ENCODE measurements at regions not wholly inside any gene's neighbourhood (a gene's known extent, or its start where the extent isn't known, plus 50 kb on each side); places are given as distances from the start of the nearest gene placed in this dataset.
"Not testable (repeated sequence)": the region's sequence is repeated elsewhere in the genome, so short reads cannot be mapped to it uniquely, and the experiment has no call there.

DNA sequence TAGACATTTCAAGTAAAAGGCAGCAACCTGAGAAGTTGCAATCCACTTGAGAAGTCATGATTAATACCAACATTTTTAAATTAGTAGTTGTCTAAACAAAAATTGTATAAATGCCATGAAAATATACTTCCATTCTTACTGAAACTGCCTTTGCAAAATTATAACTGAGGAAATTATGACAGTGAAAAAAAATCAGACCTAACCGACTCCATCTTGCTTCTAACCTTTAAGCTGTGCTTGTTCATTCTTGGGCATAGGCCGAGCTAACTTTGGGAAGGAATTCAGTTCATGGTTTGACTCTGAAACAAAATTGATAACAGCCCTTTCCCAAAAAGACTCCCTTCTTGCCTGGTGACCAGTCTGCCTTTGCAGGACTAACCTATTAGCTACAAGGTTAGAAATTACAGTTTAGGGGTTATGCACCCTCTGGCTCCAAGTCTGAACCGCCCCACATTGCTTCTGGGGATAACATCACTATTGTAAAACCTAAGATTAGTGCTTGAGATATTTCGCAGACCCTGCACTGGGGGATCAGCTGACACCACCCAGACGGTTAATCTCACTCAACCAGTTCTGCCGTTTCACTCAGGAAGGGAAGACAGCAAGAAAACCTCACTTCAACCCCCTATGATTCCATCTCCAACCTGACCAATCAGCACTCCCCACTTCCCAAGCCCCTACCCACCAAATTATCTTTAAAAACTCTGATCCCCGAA is 136.1 kb upstream of the ADAMTS3 start:
- not testable (repeated sequence) for H3K36me3 ChIP-seq (ENCODE audit: insufficient read depth, low read depth, low read length); H3K4me1 ChIP-seq (ENCODE audit: insufficient read depth, low read length); H3K4me3 ChIP-seq (ENCODE audit: low read length); H3K27me3 ChIP-seq (ENCODE audit: insufficient read depth, low read length); H3K9me3 ChIP-seq (ENCODE audit: insufficient read depth, low read depth, low read length); H3K27ac ChIP-seq (ENCODE audit: low read length); H3K9ac ChIP-seq (ENCODE audit: low read depth, low read length)

DNA sequence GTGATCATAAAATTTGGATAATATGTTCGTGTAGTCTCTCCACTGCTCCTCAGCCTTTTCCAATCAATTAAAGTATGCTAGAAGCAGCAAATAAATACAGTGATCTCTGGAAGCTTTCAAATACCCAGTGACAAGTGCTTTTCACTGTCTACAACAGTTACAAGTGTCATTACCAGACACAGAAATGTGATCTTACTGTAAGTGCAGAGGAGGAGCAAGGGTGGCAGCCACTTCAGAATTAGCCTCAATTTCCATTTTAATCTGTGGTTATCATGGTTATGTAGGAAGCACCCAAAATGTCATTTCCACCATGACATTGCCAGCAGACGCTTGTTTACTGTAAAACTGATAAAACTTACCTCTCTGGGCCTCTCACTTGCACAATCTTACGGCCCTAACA is 133.9 kb upstream of the ADAMTS3 start:
- Histone ChIP-seq H3K9me3 (ENCODE audit: insufficient read depth, low read depth, low read length) (no peaks in the 10 kb centered on the region), H3K27ac (ENCODE audit: low read length) (no peak overlapping the region), H3K9ac (ENCODE audit: low read depth, low read length) (no peak overlapping the region), H3K4me3 (ENCODE audit: low read length) (no peak overlapping the region), H3K27me3 (ENCODE audit: insufficient read depth, low read length) (no peaks in the 10 kb centered on the region), H3K36me3 (ENCODE audit: insufficient read depth, low read depth, low read length) (no peaks in the 10 kb centered on the region), H3K4me1 (ENCODE audit: insufficient read depth, low read length) (no peaks in the 10 kb centered on the region)

DNA sequence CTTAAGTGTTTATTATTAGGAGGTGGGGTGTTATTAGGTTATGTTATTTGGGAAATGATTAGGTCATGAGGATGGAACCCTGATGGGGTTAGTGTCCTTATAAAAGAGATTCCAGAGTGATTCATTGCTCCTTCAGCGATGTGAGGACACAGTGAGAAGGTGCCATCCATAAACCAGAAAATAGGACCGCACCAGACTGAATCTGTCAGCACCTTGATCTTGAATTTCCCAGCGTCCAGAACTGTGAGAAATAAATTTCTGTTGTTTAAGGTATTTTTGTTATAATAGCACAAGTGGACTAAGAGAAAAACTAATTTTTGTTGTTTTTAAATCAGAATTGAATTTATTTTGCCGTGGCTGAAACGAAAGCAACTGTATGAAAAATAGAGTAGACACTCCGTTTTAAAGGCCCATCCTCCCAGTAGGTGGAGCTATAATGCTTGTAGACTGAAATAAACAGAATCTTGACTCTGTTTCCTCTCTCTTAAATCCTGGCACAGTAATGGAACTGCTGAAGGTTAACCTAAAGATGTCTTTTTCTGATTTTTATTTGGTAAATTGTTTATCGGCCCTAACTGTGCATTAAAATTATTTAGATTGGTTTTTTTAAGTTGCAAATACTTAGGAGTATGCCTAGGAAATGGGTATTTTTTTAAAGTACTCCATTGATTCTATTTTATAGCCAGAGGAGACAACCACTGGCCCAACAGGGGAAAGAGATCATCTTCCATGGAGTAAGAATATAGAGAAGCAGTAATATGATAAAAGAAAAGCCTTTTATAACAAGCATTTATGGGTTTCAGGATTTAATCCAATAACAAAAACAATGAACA is 133.2 kb upstream of the ADAMTS3 start:
- Histone ChIP-seq H3K9ac (ENCODE audit: low read depth, low read length) (no peak overlapping the region), H3K27me3 (ENCODE audit: insufficient read depth, low read length) (no peaks in the 10 kb centered on the region), H3K4me3 (ENCODE audit: low read length) (peak overlapping the region; percentile 51), H3K9me3 (ENCODE audit: insufficient read depth, low read depth, low read length) (no peaks in the 10 kb centered on the region), H3K4me1 (ENCODE audit: insufficient read depth, low read length) (no peaks in the 10 kb centered on the region), H3K27ac (ENCODE audit: low read length) (no peak overlapping the region), H3K36me3 (ENCODE audit: insufficient read depth, low read depth, low read length) (no peaks in the 10 kb centered on the region)

DNA sequence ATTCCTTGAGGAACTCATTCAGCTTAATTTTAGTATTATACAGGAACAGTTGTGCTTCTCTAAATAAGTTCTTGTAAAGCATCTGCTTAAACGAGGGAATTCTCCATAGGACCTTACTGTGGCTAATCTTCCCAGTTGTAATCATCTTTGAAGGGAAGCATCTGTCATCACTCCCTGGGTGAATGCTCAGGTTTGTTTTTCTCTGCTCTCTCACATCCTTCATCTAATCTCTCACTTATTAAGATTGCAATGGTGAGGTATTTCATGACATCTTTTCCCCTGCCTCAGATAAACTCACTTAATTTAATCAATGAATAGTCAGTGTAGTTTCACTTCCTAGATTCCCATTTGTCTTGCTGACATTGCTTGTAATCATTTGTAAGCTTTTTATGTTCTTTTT is 121.8 kb upstream of the ADAMTS3 start:
- Histone ChIP-seq H3K27me3 (ENCODE audit: insufficient read depth, low read length) (no peaks in the 10 kb centered on the region), H3K4me3 (ENCODE audit: low read length) (no peak overlapping the region), H3K4me1 (ENCODE audit: insufficient read depth, low read length) (no peaks in the 10 kb centered on the region), H3K36me3 (ENCODE audit: insufficient read depth, low read depth, low read length) (no peaks in the 10 kb centered on the region), H3K9ac (ENCODE audit: low read depth, low read length) (no peak overlapping the region), H3K9me3 (ENCODE audit: insufficient read depth, low read depth, low read length) (no peaks in the 10 kb centered on the region), H3K27ac (ENCODE audit: low read length) (no peak overlapping the region)

DNA sequence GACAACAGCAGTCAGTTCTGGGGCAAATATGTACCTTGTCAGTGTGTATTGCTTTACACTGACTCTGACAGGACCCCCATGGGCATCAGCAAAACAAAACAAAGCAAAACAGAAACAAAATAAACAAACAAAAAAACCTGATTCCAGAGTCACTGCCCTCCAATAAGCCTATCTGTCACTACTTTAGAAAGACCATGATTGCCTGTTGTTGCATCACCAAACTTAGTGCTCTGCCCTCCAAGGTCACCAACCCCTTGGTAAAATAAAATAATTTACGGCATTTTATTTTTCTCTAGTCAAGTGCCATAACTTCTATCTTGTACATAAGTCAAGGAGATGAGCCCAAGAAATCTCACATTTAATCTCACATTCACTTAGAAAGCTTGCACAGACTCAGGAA is 120.9 kb upstream of the ADAMTS3 start:
- no peaks in the 10 kb centered on the region for H3K36me3 ChIP-seq (ENCODE audit: insufficient read depth, low read depth, low read length)

DNA sequence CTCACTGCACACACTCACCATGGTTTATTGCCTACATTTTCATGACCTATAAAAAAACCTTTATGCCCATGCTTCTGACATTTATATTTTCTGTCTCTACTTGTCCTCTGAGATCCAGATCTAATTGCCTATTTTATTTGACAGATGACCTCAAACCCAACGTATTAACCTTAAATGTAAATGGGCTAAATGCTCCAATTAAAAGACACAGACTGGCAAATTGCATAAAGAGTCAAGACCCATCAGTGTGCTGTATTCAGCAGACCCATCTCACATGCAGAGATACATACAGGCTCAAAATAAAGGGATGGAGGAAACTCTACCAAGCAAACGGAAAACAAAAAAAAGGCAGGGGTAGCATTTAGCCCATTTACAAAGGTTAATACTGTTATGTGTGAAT is 117.4 kb upstream of the ADAMTS3 start:
- H3K36me3 ChIP-seq (ENCODE audit: insufficient read depth, low read depth, low read length); H3K9ac ChIP-seq (ENCODE audit: low read depth, low read length); H3K27ac ChIP-seq (ENCODE audit: low read length); H3K4me1 ChIP-seq (ENCODE audit: insufficient read depth, low read length); H3K4me3 ChIP-seq (ENCODE audit: low read length); H3K9me3 ChIP-seq (ENCODE audit: insufficient read depth, low read depth, low read length); H3K27me3 ChIP-seq (ENCODE audit: insufficient read depth, low read length): not testable (repeated sequence)

More for the DNA sequence above, 120.9 kb upstream of the ADAMTS3 start:
- Histone ChIP-seq H3K4me3 (ENCODE audit: low read length) (no peak overlapping the region), H3K4me1 (ENCODE audit: insufficient read depth, low read length) (no peaks in the 10 kb centered on the region), H3K9me3 (ENCODE audit: insufficient read depth, low read depth, low read length) (no peaks in the 10 kb centered on the region), H3K9ac (ENCODE audit: low read depth, low read length) (no peak overlapping the region), H3K27ac (ENCODE audit: low read length) (no peak overlapping the region), H3K27me3 (ENCODE audit: insufficient read depth, low read length) (no peaks in the 10 kb centered on the region)

DNA sequence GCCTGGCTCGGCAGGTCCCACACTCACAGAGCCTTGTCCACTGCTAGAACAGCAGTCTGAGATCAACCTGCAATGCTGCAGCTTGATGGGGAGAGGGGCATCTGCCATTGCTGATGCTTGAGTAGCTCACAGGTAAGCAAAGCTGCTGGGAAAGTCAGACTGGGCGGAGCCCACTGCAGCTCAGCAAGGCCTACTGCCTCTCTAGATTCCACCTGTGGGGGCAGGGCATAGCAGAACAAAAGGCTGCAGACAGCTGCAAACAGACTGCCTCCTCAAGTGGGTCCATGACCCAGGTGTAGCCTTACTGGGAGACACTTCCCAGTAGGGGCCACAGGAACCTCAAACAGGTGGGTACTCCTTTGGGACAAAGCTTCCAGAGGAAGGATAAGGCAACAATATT is 110.6 kb upstream of the ADAMTS3 start:
- no peaks in the 10 kb centered on the region for H3K36me3 ChIP-seq (ENCODE audit: insufficient read depth, low read depth, low read length)
- no peak overlapping the region for H3K4me3 ChIP-seq (ENCODE audit: low read length)
- H3K4me1 ChIP-seq (ENCODE audit: insufficient read depth, low read length) = no peaks in the 10 kb centered on the region
- H3K9me3 ChIP-seq (ENCODE audit: insufficient read depth, low read depth, low read length) = no peaks in the 10 kb centered on the region
- no peak overlapping the region for H3K27ac ChIP-seq (ENCODE audit: low read length)
- H3K9ac ChIP-seq (ENCODE audit: low read depth, low read length) = no peak overlapping the region
- no peaks in the 10 kb centered on the region for H3K27me3 ChIP-seq (ENCODE audit: insufficient read depth, low read length)

DNA sequence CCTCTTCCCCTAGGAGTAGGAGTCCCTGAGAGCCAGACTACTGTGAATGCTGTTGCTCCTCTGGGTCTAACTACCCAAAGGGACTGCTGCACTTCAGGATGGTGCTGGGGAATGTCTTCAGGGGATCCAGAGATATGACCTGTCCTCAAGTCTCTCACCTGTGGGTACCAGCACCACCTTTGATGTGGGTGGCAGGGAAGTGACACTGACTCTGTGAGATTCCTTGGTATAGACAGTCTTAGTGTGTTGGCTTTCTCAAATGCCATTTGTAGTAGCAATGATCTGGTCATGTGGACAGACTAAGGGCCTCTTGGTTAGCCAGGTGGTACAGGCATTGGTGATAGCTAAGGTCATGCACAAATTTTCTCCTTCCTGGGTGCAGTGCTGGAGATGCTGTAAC is 108.9 kb upstream of the ADAMTS3 start:
- Histone ChIP-seq H3K36me3 (ENCODE audit: insufficient read depth, low read depth, low read length) (no peaks in the 10 kb centered on the region), H3K4me1 (ENCODE audit: insufficient read depth, low read length) (no peaks in the 10 kb centered on the region), H3K9me3 (ENCODE audit: insufficient read depth, low read depth, low read length) (no peaks in the 10 kb centered on the region), H3K27me3 (ENCODE audit: insufficient read depth, low read length) (no peaks in the 10 kb centered on the region), H3K9ac (ENCODE audit: low read depth, low read length) (no peak overlapping the region), H3K4me3 (ENCODE audit: low read length) (no peak overlapping the region), H3K27ac (ENCODE audit: low read length) (no peak overlapping the region)

DNA sequence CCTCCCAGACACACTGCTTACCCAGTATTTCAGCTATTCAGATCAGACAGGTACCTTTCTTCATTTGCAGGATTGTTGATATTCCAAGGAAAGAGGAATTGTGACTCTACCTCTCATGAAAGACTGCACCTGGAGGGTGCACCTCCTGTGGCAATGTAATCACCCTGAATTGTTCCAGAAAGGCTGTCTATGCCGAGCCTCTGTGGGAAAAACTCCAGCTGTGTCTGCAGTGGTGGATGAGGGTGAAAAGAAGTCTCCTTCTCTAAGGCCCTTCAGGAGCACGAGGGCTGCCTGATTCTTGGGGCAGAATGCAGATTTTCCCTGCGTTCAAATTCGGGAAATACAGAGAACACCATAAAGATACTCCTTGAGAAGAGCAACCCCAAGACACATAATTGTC is 108.2 kb upstream of the ADAMTS3 start:
- Histone ChIP-seq H3K27ac (ENCODE audit: low read length) (no peak overlapping the region), H3K4me1 (ENCODE audit: insufficient read depth, low read length) (no peaks in the 10 kb centered on the region), H3K9ac (ENCODE audit: low read depth, low read length) (no peak overlapping the region), H3K27me3 (ENCODE audit: insufficient read depth, low read length) (no peaks in the 10 kb centered on the region), H3K36me3 (ENCODE audit: insufficient read depth, low read depth, low read length) (no peaks in the 10 kb centered on the region), H3K4me3 (ENCODE audit: low read length) (no peak overlapping the region), H3K9me3 (ENCODE audit: insufficient read depth, low read depth, low read length) (no peaks in the 10 kb centered on the region)

DNA sequence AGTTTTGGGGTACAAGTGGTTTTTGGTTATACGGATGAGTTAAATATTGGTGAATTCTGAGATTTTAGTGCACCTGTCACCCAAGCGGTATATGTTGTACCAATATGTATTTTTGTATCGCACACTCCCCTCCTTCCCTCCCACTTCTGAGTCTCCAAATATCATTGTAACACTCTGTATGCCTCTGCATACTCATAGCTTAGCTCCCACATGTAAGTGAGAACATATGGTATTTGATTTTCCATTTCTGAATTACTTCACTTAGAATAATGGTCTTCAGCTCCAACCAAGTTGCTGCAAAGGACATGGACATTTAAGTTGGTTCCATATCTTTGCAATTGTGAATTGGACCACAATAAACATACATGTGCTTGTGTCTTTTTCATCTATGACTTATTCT is 103.0 kb upstream of the ADAMTS3 start:
- H3K36me3 ChIP-seq (ENCODE audit: insufficient read depth, low read depth, low read length) = no peaks in the 10 kb centered on the region
- no peak overlapping the region for H3K4me3 ChIP-seq (ENCODE audit: low read length)
- no peaks in the 10 kb centered on the region for H3K27me3 ChIP-seq (ENCODE audit: insufficient read depth, low read length)
- H3K27ac ChIP-seq (ENCODE audit: low read length) = no peak overlapping the region
- H3K9me3 ChIP-seq (ENCODE audit: insufficient read depth, low read depth, low read length) = no peaks in the 10 kb centered on the region
- peaks cover 8% of the 10 kb centered on the region; the same call in 1 of the 2 replicates for H3K4me1 ChIP-seq (ENCODE audit: insufficient read depth, low read length)
- H3K9ac ChIP-seq (ENCODE audit: low read depth, low read length) = no peak overlapping the region

DNA sequence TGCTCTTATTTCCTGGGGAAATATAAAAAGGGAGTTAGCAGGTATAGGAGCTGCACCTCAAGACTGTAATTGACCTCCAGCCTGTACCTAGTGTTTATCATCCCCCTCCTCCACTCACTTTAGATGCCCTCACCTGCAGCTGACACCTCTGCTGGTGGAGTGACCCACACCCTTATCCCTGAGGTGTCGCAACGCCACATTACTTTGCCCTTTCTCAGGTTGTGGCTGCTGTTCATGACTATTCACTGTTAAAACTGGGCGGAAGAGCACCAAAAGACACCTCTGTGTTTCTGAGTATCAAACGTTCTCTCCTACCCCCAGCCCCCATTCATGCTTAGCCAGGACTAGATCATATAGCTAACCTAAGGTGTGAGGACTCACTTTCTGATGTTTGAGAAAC is 101.5 kb upstream of the ADAMTS3 start:
- Histone ChIP-seq H3K36me3 (ENCODE audit: insufficient read depth, low read depth, low read length) (no peaks in the 10 kb centered on the region), H3K27ac (ENCODE audit: low read length) (no peak overlapping the region), H3K9ac (ENCODE audit: low read depth, low read length) (no peak overlapping the region), H3K27me3 (ENCODE audit: insufficient read depth, low read length) (no peaks in the 10 kb centered on the region), H3K4me1 (ENCODE audit: insufficient read depth, low read length) (peaks cover 15% of the 10 kb centered on the region; the same call in 1 of the 2 replicates), H3K9me3 (ENCODE audit: insufficient read depth, low read depth, low read length) (no peaks in the 10 kb centered on the region), H3K4me3 (ENCODE audit: low read length) (no peak overlapping the region)

DNA sequence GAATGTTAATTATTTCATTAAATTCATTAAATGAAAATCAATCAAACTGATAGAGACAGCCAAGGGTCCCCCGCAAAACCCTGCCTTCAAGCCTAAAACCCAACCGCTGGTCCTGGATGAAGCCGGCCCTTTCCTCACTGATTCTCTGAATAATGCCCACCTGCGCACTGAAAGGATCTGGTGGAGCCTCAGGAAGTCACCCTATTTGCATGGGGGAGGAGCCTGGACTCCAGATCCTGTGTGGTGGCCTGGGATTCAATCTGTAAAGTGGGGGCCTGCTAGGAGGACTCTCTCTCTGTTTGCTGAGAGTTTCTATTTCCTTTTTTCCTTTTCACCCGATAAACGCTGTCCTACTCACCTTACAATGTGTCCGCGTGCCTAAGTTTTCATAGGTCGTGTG is 97.9 kb upstream of the ADAMTS3 start:
- H3K27me3 ChIP-seq (ENCODE audit: insufficient read depth, low read length) = no peaks in the 10 kb centered on the region
- H3K36me3 ChIP-seq (ENCODE audit: insufficient read depth, low read depth, low read length) = no peaks in the 10 kb centered on the region
- no peak overlapping the region for H3K27ac ChIP-seq (ENCODE audit: low read length)
- no peaks in the 10 kb centered on the region for H3K9me3 ChIP-seq (ENCODE audit: insufficient read depth, low read depth, low read length)
- peak overlapping the region; percentile 4; the same call in 1 of the 2 replicates for H3K9ac ChIP-seq (ENCODE audit: low read depth, low read length)
- H3K4me1 ChIP-seq (ENCODE audit: insufficient read depth, low read length) = peaks cover 30% of the 10 kb centered on the region; the same call in 1 of the 2 replicates
- no peak overlapping the region; the same call in 1 of the 2 replicates for H3K4me3 ChIP-seq (ENCODE audit: low read length)
